Muscle layer of colon (tissue), 2 donors: ENCODE measurements at regions not wholly inside any gene's neighbourhood (a gene's known extent, or its start where the extent isn't known, plus 50 kb on each side); places are given as distances from the start of the nearest gene placed in this dataset.

Source experiments
- H3K27ac ChIP-seq: one replicate; pipeline ENCODE4 v1.7.0; 2013; ENCODE audit warnings: low read depth, mild to moderate bottlenecking, low read length, moderate library complexity
- H3K27me3 ChIP-seq, 2 donors: one replicate each; pipeline ENCODE4 v1.7.0; 2013; ENCODE audit warnings: low read length in 2 of 2, mild to moderate bottlenecking in 2 of 2; ENCODE audit not compliant: insufficient read depth in 2 of 2, control insufficient read depth in 1 of 2
- H3K36me3 ChIP-seq: one replicate; pipeline ENCODE4 v1.7.0; 2013; ENCODE audit warnings: mild to moderate bottlenecking, low read length; ENCODE audit not compliant: insufficient read depth
- H3K4me1 ChIP-seq: one replicate; pipeline ENCODE4 v1.7.0; 2013; ENCODE audit warnings: mild to moderate bottlenecking, low read length; ENCODE audit not compliant: insufficient read depth
- H3K4me3 ChIP-seq, 2 donors: one replicate each; pipeline ENCODE4 v1.7.0; 2013; ENCODE audit warnings: low read length in 2 of 2, low read depth in 1 of 2, mild to moderate bottlenecking in 1 of 2, moderate library complexity in 1 of 2
- H3K9ac ChIP-seq: one replicate; pipeline ENCODE4 v1.7.0; 2013; ENCODE audit warnings: low read length
- H3K9me3 ChIP-seq: one replicate; pipeline ENCODE4 v1.7.0; 2013; ENCODE audit warnings: mild to moderate bottlenecking, low read length
- donor health status: abdominal sarcoma.
- donor health status: Adenocarcinoma of cecum.

GRCh38 chr6:139833592-139833991 is 459.1 kb upstream of the CITED2 start:
- Histone ChIP-seq H3K4me3 (no peak overlapping the region), H3K4me1 (no peaks in the 10 kb centered on the region), H3K36me3 (no peaks in the 10 kb centered on the region), H3K27ac (no peak overlapping the region), H3K9ac (no peak overlapping the region), H3K27me3 (no peaks in the 10 kb centered on the region), H3K9me3 (no peaks in the 10 kb centered on the region)

- H3K27me3 ChIP-seq = no peaks in the 10 kb centered on the region
- H3K4me3 ChIP-seq = no peak overlapping the region
- H3K9me3 ChIP-seq = no peaks in the 10 kb centered on the region
- H3K4me1 ChIP-seq = no peaks in the 10 kb centered on the region
- H3K36me3 ChIP-seq = no peaks in the 10 kb centered on the region
- no peak overlapping the region for H3K27ac ChIP-seq
- H3K9ac ChIP-seq = no peak overlapping the region
Observed at GRCh38 chr6:139832493-139833305, 458.3 kb upstream of the CITED2 start.

- Histone ChIP-seq H3K36me3 (no peaks in the 10 kb centered on the region), H3K27ac (no peak overlapping the region), H3K9me3 (no peaks in the 10 kb centered on the region)
Observed at GRCh38 chr6:139829576-139829975, 455.1 kb upstream of the CITED2 start.

GRCh38 chr6:139828751-139829519 is 454.5 kb upstream of the CITED2 start:
- H3K27me3 ChIP-seq = no peaks in the 10 kb centered on the region
- no peak overlapping the region for H3K9ac ChIP-seq
- no peaks in the 10 kb centered on the region for H3K9me3 ChIP-seq
- no peaks in the 10 kb centered on the region for H3K4me1 ChIP-seq
- H3K36me3 ChIP-seq = no peaks in the 10 kb centered on the region
- H3K4me3 ChIP-seq = no peak overlapping the region
- H3K27ac ChIP-seq = no peak overlapping the region

More at GRCh38 chr6:139829576-139829975, 455.1 kb upstream of the CITED2 start:
- H3K4me3 ChIP-seq = no peak overlapping the region
- no peak overlapping the region for H3K9ac ChIP-seq
- no peaks in the 10 kb centered on the region for H3K4me1 ChIP-seq
- no peaks in the 10 kb centered on the region for H3K27me3 ChIP-seq

GRCh38 chr6:139825935-139826374 is 451.5 kb upstream of the CITED2 start:
- Histone ChIP-seq H3K4me3 (no peak overlapping the region), H3K9ac (no peak overlapping the region)

GRCh38 chr6:139824864-139825263 is 450.4 kb upstream of the CITED2 start:
- no peaks in the 10 kb centered on the region for H3K9me3 ChIP-seq
- H3K4me3 ChIP-seq = no peak overlapping the region
- H3K27ac ChIP-seq = no peak overlapping the region
- no peak overlapping the region for H3K9ac ChIP-seq
- no peaks in the 10 kb centered on the region for H3K36me3 ChIP-seq
- no peaks in the 10 kb centered on the region for H3K27me3 ChIP-seq
- no peaks in the 10 kb centered on the region for H3K4me1 ChIP-seq

More at GRCh38 chr6:139825935-139826374, 451.5 kb upstream of the CITED2 start:
- H3K36me3 ChIP-seq = no peaks in the 10 kb centered on the region
- no peak overlapping the region for H3K27ac ChIP-seq
- H3K9me3 ChIP-seq = no peaks in the 10 kb centered on the region
- H3K4me1 ChIP-seq = no peaks in the 10 kb centered on the region
- no peaks in the 10 kb centered on the region for H3K27me3 ChIP-seq

- no peaks in the 10 kb centered on the region for H3K4me1 ChIP-seq
- no peak overlapping the region for H3K9ac ChIP-seq
- H3K9me3 ChIP-seq = no peaks in the 10 kb centered on the region
- no peak overlapping the region for H3K4me3 ChIP-seq
- no peak overlapping the region for H3K27ac ChIP-seq
- no peaks in the 10 kb centered on the region for H3K36me3 ChIP-seq
- no peaks in the 10 kb centered on the region for H3K27me3 ChIP-seq
Observed at GRCh38 chr6:139823808-139824126, 449.3 kb upstream of the CITED2 start.

GRCh38 chr6:139823099-139823807 is 448.8 kb upstream of the CITED2 start:
- no peak overlapping the region for H3K4me3 ChIP-seq
- H3K36me3 ChIP-seq = no peaks in the 10 kb centered on the region
- no peak overlapping the region for H3K9ac ChIP-seq
- no peaks in the 10 kb centered on the region for H3K27me3 ChIP-seq
- no peak overlapping the region for H3K27ac ChIP-seq
- H3K9me3 ChIP-seq = no peaks in the 10 kb centered on the region
- no peaks in the 10 kb centered on the region for H3K4me1 ChIP-seq

- Histone ChIP-seq H3K27me3 (no peaks in the 10 kb centered on the region), H3K27ac (no peak overlapping the region), H3K9ac (no peak overlapping the region), H3K4me1 (no peaks in the 10 kb centered on the region), H3K4me3 (no peak overlapping the region), H3K9me3 (no peaks in the 10 kb centered on the region), H3K36me3 (no peaks in the 10 kb centered on the region)
Observed at GRCh38 chr6:139821676-139822223, 447.3 kb upstream of the CITED2 start.

GRCh38 chr6:139820210-139820609 is 445.8 kb upstream of the CITED2 start:
- Histone ChIP-seq H3K9me3 (no peaks in the 10 kb centered on the region), H3K27ac (no peak overlapping the region), H3K9ac (no peak overlapping the region), H3K4me1 (no peaks in the 10 kb centered on the region), H3K36me3 (no peaks in the 10 kb centered on the region), H3K27me3 (no peaks in the 10 kb centered on the region), H3K4me3 (no peak overlapping the region)

GRCh38 chr6:139819776-139820175 is 445.3 kb upstream of the CITED2 start:
- H3K9ac ChIP-seq = no peak overlapping the region
- H3K9me3 ChIP-seq = no peaks in the 10 kb centered on the region
- no peaks in the 10 kb centered on the region for H3K36me3 ChIP-seq
- H3K4me1 ChIP-seq = no peaks in the 10 kb centered on the region
- no peak overlapping the region for H3K4me3 ChIP-seq
- H3K27me3 ChIP-seq = no peaks in the 10 kb centered on the region
- H3K27ac ChIP-seq = no peak overlapping the region
